ENCODE measurements at regions not wholly inside any gene's neighbourhood (a gene's known extent, or its start where the extent isn't known, plus 50 kb on each side); places are given as distances from the start of the nearest gene placed in this dataset.

DNA sequence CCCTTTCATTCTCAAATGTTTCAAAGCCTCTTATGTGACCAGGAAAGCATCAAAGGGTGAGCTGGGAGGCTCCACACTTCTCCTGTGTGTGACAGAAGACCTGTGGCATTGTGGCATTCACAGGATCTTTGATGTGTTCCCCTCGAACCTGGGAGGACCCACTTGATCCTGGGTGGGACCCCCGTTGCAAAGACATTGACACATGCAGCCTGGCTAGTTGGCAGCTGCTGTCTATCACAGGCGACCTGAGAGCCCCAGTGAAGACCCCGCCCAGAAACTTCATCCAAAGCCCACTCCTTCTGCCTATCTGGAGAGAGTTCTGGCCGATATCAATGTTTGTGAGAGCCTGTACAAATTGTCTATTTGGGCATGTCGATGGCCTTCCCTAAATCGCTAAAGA, 140.4 kb upstream of the ATP2B2 start:
- BruUV-seq (replicated peaks): no TSS peak
- in situ Hi-C loops (cut with HindIII; ENCODE audit: extremely low pct_ligation_motif_present, low pct_unique_long_range_greater_than_20kb): no loop called here
- WGBS (ENCODE audit: low lambda C conversion rate): 0% methylated on average over 4 of the region's 7 CpGs
- Histone ChIP-seq H3K4me2 (ENCODE audit: low read depth, low read length) (no peak overlapping the region), H3K79me2 (ENCODE audit: insufficient read depth, low read length) (no peaks in the 10 kb centered on the region), H3K4me1 (ENCODE audit: insufficient read depth, low read length) (no peaks in the 10 kb centered on the region), H4K20me1 (ENCODE audit: insufficient read depth, low read length) (no peaks in the 10 kb centered on the region), H3K4me3 (replicated peaks in 1 of 3; ENCODE audit: insufficient read depth in 1 of 3, low read depth in 2 of 3, low read length in 3 of 3) (no peak overlapping the region), H2AFZ (ENCODE audit: low read length) (no peak overlapping the region), H3K36me3 (replicated peaks in 1 of 2; ENCODE audit: control insufficient read depth in 1 of 2, insufficient read depth in 2 of 2, low read length in 2 of 2) (no peaks in the 10 kb centered on the region), H3K27me3 (ENCODE audit: control insufficient read depth in 1 of 2, insufficient read depth in 2 of 2, low read length in 2 of 2) (peaks cover 0 to 4% of the 10 kb centered on the region in 2 experiments; a peak in 1 of 5 replicates), H3K9me3 (ENCODE audit: low read length) (no peaks in the 10 kb centered on the region), H3K27ac (ENCODE audit: extremely low read length, insufficient read depth, low read length) (no peak overlapping the region), H3K9ac (ENCODE audit: insufficient read depth, low read depth, low read length) (no peak overlapping the region)
- ATAC-seq (no peak), FAIRE-seq (no peak), DNase-seq (ENCODE audit: low spot score) (no peak)
- CTCF ChIA-PET (ENCODE audit: low intra/inter-chr PET ratio, low total read pairs): no interaction called here
- intact Hi-C loops (cut with micrococcal nuclease; ENCODE audit: unreplicated experiment): no loop called here
- POLR2A ChIA-PET: no interaction called here
- no peak for TF ChIP-seq ZNF335 (CRISPR knock-in tag; IDR thresholded peaks at IDR 0.05)
- TF ChIP-seq CEBPB (IDR thresholded peaks at IDR 0.05; ENCODE audit: borderline replicate concordance, low read depth, low read length): no peak
- TF ChIP-seq RERE (CRISPR knock-in tag; IDR thresholded peaks at IDR 0.05; ENCODE audit: low read depth): no peak
- TF ChIP-seq, protein P1, sequence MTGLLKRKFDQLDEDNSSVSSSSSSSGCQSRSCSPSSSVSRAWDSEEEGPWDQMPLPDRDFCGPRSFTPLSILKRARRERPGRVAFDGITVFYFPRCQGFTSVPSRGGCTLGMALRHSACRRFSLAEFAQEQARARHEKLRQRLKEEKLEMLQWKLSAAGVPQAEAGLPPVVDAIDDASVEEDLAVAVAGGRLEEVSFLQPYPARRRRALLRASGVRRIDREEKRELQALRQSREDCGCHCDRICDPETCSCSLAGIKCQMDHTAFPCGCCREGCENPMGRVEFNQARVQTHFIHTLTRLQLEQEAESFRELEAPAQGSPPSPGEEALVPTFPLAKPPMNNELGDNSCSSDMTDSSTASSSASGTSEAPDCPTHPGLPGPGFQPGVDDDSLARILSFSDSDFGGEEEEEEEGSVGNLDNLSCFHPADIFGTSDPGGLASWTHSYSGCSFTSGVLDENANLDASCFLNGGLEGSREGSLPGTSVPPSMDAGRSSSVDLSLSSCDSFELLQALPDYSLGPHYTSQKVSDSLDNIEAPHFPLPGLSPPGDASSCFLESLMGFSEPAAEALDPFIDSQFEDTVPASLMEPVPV (CRISPR knock-in tag; IDR thresholded peaks at IDR 0.05): no peak
- TF ChIP-seq, protein P2, sequence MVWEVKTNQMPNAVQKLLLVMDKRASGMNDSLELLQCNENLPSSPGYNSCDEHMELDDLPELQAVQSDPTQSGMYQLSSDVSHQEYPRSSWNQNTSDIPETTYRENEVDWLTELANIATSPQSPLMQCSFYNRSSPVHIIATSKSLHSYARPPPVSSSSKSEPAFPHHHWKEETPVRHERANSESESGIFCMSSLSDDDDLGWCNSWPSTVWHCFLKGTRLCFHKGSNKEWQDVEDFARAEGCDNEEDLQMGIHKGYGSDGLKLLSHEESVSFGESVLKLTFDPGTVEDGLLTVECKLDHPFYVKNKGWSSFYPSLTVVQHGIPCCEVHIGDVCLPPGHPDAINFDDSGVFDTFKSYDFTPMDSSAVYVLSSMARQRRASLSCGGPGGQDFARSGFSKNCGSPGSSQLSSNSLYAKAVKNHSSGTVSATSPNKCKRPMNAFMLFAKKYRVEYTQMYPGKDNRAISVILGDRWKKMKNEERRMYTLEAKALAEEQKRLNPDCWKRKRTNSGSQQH (CRISPR knock-in tag; IDR thresholded peaks at IDR 0.05; ENCODE audit: low read depth): no peak
- TF ChIP-seq PHF8 (CRISPR knock-in tag; IDR thresholded peaks at IDR 0.05): no peak
- TF ChIP-seq HNRNPK (IDR thresholded peaks at IDR 0.05; ENCODE audit: low read depth, low read length, poor library complexity, severe bottlenecking): no peak
- TF ChIP-seq, protein P3, sequence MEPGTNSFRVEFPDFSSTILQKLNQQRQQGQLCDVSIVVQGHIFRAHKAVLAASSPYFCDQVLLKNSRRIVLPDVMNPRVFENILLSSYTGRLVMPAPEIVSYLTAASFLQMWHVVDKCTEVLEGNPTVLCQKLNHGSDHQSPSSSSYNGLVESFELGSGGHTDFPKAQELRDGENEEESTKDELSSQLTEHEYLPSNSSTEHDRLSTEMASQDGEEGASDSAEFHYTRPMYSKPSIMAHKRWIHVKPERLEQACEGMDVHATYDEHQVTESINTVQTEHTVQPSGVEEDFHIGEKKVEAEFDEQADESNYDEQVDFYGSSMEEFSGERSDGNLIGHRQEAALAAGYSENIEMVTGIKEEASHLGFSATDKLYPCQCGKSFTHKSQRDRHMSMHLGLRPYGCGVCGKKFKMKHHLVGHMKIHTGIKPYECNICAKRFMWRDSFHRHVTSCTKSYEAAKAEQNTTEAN (CRISPR knock-in tag; conservative IDR thresholded peaks at IDR 0.05): no peak
- no peak for TF ChIP-seq HOXA3 (CRISPR knock-in tag; IDR thresholded peaks at IDR 0.05)
- TF ChIP-seq GTF2F1 (IDR thresholded peaks at IDR 0.05; ENCODE audit: low read length): no peak
- no peak for TF ChIP-seq JUNB (CRISPR knock-in tag; IDR thresholded peaks at IDR 0.05; ENCODE audit: borderline replicate concordance)
- TF ChIP-seq, protein P4, sequence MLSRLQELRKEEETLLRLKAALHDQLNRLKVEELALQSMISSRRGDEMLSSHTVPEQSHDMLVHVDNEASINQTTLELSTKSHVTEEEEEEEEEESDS (CRISPR knock-in tag; IDR thresholded peaks at IDR 0.05; ENCODE audit: borderline replicate concordance): no peak
- no peak for TF ChIP-seq TSC22D2 (CRISPR knock-in tag; IDR thresholded peaks at IDR 0.05; ENCODE audit: borderline replicate concordance)
- no peak for TF ChIP-seq ZNF558 (CRISPR knock-in tag; IDR thresholded peaks at IDR 0.05; ENCODE audit: borderline replicate concordance)

Measured in HepG2 (cell line).